ENCODE measurements at regions not wholly inside any gene's neighbourhood (a gene's known extent, or its start where the extent isn't known, plus 50 kb on each side); places are given as distances from the start of the nearest gene placed in this dataset.
A peak's percentile ranks its signal among the peaks of the same experiment; 100 is the strongest.

- no peak for TF ChIP-seq PATZ1 (CRISPR knock-in tag; IDR thresholded peaks at IDR 0.05; ENCODE audit: borderline replicate concordance)
- TF ChIP-seq ZNF70 (CRISPR knock-in tag; IDR thresholded peaks at IDR 0.05): no peak
- no peak for TF ChIP-seq OSR1 (CRISPR knock-in tag; IDR thresholded peaks at IDR 0.05)
- TF ChIP-seq ISL1 (CRISPR knock-in tag; IDR thresholded peaks at IDR 0.05): no peak
- ATAC-seq: no peak
Measured at GRCh38 chr7:106426803-106427202, 142.0 kb upstream of the NAMPT start.

DNA sequence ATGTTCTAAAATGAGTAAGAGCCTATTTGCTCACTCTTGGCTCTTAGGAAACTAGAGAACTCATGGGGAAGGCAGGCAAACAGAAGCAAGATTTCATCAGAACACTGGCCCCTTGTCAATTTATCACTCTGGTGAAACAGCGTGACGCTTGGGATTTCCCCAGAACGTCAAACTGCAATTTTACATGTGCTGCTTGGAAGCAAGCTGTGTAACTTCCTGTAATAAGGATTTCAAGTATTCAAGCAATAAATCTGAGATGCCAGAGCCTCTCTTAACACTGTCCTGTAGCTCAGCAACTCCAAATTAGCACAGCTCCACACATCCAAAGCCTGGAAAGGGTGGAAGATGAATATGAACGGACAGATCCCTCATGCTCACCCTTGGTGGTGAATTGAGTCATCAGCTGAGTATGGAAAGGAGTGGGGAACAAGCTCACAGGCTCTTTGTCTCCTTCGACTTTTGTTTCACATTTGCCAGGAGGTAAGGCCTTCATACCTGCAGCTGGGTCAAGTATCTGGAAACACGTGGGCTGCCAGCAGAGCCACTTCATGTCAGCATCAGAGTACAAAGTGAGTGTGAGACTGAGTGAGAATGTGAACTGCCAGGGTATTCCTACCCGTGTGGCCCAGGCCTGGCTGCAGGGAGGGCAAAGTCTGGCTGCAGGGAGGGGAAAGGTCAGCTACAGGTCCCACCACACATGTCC, 140.4 kb upstream of the NAMPT start:
- ATAC-seq: peak; percentile 73
- TF ChIP-seq ISL1 (CRISPR knock-in tag; IDR thresholded peaks at IDR 0.05) (peak; percentile 80), TCF4 (CRISPR knock-in tag; IDR thresholded peaks at IDR 0.05; ENCODE audit: borderline replicate concordance) (no peak), ZFP3 (CRISPR knock-in tag; IDR thresholded peaks at IDR 0.05) (peak; percentile 68; the same call in 1 of the 2 replicates), ZNF565 (CRISPR knock-in tag; conservative IDR thresholded peaks at IDR 0.05; ENCODE audit: low read depth) (no peak), OSR1 (CRISPR knock-in tag; IDR thresholded peaks at IDR 0.05) (0 out of 2 replicates have a peak, but pooled peaks have one; percentile 55), CSDC2 (CRISPR knock-in tag; IDR thresholded peaks at IDR 0.05) (no peak), ESRRG (CRISPR knock-in tag; IDR thresholded peaks at IDR 0.05) (no peak), ZC3H10 (CRISPR knock-in tag; IDR thresholded peaks at IDR 0.05) (peak; percentile 95), RARB (CRISPR knock-in tag; IDR thresholded peaks at IDR 0.05) (0 out of 2 replicates have a peak, but pooled peaks have one; percentile 47), ZFP30 (CRISPR knock-in tag; IDR thresholded peaks at IDR 0.05) (no peak), PATZ1 (CRISPR knock-in tag; IDR thresholded peaks at IDR 0.05; ENCODE audit: borderline replicate concordance) (no peak), ZNF8 (CRISPR knock-in tag; IDR thresholded peaks at IDR 0.05) (no peak), TOX (CRISPR knock-in tag; IDR thresholded peaks at IDR 0.05; ENCODE audit: borderline replicate concordance) (peak; percentile 97)
- TF ChIP-seq, protein P1, sequence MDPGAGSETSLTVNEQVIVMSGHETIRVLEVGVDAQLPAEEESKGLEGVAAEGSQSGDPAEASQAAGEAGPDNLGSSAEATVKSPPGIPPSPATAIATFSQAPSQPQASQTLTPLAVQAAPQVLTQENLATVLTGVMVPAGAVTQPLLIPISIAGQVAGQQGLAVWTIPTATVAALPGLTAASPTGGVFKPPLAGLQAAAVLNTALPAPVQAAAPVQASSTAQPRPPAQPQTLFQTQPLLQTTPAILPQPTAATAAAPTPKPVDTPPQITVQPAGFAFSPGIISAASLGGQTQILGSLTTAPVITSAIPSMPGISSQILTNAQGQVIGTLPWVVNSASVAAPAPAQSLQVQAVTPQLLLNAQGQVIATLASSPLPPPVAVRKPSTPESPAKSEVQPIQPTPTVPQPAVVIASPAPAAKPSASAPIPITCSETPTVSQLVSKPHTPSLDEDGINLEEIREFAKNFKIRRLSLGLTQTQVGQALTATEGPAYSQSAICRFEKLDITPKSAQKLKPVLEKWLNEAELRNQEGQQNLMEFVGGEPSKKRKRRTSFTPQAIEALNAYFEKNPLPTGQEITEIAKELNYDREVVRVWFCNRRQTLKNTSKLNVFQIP (CRISPR knock-in tag; IDR thresholded peaks at IDR 0.05; ENCODE audit: borderline replicate concordance, low read depth): peak; percentile 23; the same call in 1 of the 2 replicates

DNA sequence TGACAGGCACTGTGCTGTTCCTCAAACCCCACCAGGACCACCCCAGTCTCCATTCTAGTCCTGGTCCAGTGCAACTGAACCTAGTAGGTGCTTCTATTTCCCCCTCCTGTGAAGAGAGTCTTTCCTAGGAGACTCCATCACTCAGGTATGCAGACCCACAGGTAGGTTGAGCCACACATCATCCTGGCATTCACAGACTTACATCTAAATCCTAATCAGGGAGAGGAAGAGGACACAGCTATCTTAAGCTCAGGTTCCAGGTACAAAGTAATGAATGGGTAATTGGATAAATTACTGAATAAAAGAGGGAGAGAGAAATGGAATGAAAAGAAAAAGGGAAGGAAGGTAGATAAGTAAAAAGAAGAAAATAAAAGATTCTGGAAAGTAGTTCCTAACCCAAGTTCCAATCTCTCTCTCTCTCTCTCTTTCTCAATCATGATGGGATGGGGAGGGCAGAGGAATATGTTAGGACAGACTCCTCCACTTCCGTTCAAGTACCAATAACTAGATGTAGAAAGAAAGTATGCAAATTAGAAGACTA, 139.8 kb upstream of the NAMPT start:
- no peak for ATAC-seq
- no peak for TF ChIP-seq SNAI2 (CRISPR knock-in tag; IDR thresholded peaks at IDR 0.05)
- no peak for TF ChIP-seq TOX (CRISPR knock-in tag; IDR thresholded peaks at IDR 0.05; ENCODE audit: borderline replicate concordance)
- TF ChIP-seq ISL1 (CRISPR knock-in tag; IDR thresholded peaks at IDR 0.05): no peak
- TF ChIP-seq ZC3H10 (CRISPR knock-in tag; IDR thresholded peaks at IDR 0.05): no peak
- no peak for TF ChIP-seq ARNTL (CRISPR knock-in tag; IDR thresholded peaks at IDR 0.05; ENCODE audit: borderline replicate concordance, low read depth)
- TF ChIP-seq CSRNP3 (CRISPR knock-in tag; IDR thresholded peaks at IDR 0.05): no peak
- no peak for TF ChIP-seq BACH2 (CRISPR knock-in tag; IDR thresholded peaks at IDR 0.05; ENCODE audit: borderline replicate concordance)
- TF ChIP-seq PPARA (CRISPR knock-in tag; IDR thresholded peaks at IDR 0.05; ENCODE audit: borderline replicate concordance): no peak
- no peak for TF ChIP-seq RARB (CRISPR knock-in tag; IDR thresholded peaks at IDR 0.05)
- no peak for TF ChIP-seq GLIS3 (CRISPR knock-in tag; IDR thresholded peaks at IDR 0.05)

Measured in SK-N-SH treated with all-trans-retinoic acid at 6 μM for 48 hours (cell line).